NCI-H146 treated with DMSO at 0.1 percent for 48 hours (cell line): ENCODE measurements at regions not wholly inside any gene's neighbourhood (a gene's known extent, or its start where the extent isn't known, plus 50 kb on each side); places are given as distances from the start of the nearest gene placed in this dataset.

Experiments used
- DNase-seq: peaks from one replicate; lab custom pipeline; 2025; ENCODE audit not compliant: unreplicated experiment; lab: John Stamatoyannopoulos, UW

DNA sequence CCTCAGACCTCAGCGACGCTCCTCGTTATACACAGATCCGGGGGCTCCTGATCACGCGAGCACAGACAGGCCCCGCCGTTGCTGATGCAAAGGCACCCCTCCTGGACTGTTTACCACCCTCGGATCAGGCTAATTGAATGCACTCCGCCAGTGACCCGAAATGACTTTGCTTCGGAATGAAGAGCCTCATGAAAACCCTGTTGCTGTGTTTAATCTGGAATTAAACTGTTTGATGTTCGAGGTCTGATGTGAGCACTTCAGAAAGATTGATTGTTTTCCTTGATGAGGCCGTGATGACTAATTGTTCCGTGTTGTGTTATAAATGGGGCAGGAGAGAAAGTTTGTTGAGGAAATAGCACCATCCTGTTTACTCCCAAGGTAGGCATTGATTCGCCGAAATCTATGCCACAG, 190.5 kb upstream of the PPP1R26 start:
- DNase-seq: no peak

DNA sequence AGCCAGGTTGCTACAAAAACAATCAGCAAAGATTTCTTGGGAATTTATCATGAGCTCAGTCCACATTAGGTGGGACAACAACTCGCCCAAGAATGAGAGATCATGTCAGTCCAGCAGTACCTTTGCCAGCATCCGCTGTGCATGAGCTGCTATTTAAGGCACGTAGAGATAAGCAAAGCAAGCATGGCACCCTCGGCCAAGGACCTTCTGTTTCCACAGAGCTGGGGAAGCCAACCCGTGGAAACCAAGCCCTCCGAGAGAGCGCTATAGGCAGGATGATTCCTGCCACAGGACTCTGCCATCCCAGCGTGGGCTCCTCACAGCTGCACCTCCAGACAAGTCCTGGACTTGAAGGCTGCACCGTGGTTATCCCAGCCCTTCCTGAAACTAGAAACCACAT, 189.5 kb upstream of the PPP1R26 start:
- no peak for DNase-seq

DNA sequence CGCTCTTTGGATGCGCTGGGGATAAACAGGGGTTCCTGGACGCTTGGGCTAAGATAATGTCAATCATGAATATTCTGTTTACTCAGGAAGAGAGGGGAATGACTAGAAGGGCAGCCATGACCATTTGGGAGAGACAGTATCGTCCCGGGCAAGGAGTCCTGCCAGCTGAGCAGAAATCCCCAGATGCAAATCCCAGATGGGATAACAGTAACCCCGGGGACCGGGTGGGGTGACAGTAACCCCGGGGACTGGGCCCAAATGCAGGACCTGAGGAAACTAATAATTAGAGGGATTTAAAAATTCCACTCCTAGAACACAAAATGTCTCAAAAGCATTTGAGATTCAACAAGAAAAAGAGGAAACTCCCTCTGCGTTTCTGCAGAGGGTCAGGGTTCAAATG, 189.0 kb upstream of the PPP1R26 start:
- DNase-seq: no peak

DNA sequence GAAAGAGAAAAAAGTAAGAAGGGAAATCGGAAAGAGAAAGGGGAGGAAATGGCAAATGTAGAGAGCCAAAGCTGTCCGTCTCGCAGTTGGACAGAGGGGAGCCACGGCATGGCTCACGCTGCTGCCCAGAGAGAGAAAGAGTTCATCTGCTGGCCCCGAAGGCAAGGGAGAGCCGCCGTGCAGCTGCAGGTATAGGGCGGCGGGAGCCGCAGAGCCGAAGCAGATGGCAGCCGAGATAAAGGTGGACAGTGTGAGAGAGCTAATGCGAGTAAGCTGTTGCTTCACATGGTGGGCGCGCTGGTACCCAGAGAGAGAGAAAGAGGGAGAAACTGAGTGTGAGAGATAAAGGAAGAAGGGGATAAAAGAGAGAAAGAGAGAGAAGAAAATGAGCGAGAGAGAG, 188.4 kb upstream of the PPP1R26 start:
- no peak for DNase-seq

DNA sequence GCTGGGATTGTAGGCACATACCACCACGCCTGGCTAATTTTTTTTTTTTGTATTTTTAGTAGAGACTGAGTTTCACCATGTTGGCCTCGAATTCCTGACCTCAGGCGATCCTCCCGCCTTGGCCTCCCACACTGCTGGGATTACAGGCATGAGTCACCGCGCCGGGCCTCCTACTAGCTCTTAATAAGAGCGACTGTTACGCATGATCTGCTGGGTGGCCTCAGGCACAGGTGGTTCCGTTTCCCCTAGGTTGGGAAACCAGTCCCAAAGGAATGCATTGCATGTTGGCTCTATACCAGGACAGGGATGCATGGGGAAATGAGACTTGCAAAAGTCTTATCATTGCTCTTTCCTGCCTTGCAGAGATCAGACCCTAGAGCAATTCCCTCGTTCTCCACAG, 184.7 kb upstream of the PPP1R26 start:
- DNase-seq: no peak

DNA sequence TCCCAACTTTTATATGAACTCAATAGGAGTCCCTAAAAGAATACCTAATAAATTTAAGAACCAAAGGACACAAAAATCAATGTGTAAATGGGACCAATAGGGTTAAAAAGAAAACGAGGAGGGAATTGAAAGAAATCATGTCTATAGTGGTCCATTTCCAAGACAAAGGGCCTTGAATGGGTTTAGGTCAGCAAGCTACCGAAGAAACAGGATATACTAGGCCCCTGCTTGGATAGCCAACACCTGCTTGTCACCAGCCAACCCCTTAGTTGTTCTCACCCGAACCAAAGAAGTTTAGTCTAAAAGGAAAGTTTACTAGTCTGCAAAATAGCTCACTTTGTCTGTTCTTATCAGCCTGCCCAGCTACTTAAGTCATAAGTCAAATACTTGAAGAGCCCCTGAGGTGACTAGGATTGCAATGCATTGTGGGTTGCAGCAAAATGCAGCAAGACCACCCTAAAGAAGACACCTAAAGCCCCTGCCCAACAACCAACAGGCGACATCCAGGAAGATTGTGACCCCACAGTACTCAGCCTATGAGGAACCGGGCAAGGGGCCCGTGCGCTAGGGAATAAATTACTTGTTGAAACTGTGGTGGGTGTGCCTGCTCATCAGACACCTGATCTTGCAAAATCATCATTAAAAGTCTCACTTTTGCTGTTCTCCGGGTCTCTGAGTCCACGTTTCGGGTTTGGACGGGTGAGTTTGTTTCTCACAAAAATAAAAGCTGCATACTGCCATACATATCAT, 183.9 kb upstream of the PPP1R26 start:
- no peak for DNase-seq

DNA sequence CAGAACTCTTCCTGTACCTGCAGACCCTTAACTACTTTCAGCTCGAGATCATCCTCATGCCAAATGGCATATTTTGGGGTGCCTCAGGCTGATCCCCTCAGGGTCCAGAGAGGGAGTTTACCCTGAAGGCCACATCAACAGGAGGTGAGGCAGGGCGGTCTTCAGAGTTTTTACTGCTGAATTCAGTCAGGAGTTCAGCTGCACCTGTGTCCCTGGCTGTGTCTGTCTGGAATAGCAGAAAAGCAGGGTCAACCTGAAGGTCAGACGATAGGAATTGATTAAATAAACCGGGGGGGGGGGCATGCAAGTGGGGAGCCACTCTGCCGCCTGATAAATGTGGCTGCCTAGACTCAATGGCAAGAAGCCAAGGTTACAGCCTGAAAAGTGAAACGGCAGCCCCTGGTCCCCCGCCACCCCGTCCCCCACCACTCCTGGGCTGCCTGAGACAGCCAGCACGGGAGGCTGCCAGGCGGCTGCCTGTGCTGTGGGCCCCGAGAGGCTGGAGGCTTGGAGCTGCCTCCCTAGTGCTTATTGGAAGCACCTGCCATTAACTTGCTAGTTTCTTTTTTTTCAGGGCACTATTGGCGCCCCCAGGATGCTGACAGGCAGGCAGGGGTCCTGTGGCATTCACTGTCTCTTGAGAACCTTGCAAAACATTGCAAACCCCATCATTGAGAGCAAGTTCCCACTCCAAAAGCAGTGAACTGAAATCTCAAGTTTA, 182.7 kb upstream of the PPP1R26 start:
- no peak for DNase-seq

DNA sequence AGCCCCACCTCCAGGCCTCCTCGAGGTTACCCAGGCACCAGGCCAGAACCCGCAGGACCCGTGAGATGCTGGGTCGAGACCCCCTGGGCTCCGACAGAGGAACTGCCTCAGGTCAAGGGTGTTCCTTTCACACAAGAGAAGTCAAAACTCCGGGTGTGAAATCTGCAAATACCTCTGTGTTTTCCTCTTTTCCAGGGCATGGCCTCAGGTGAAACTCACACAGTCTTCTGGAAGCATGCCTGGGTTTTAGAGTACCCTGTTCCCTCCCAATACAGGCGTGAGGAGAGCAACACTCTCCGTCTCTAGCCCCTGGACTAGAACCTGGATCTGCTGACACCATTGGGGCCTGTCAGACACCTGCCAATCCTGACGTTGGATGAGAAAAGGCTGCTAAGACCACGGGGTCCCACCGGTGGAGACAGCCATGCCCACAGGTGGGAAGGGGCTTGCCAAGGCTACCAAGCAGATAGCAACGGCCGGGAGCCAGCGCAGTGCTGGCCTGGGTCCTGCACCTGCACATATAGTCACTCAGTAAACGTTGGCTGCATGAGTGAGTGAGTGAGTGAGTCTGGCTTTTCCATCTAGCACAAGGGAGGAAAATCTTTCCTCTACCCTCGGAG, 182.0 kb upstream of the PPP1R26 start:
- DNase-seq: no peak

DNA sequence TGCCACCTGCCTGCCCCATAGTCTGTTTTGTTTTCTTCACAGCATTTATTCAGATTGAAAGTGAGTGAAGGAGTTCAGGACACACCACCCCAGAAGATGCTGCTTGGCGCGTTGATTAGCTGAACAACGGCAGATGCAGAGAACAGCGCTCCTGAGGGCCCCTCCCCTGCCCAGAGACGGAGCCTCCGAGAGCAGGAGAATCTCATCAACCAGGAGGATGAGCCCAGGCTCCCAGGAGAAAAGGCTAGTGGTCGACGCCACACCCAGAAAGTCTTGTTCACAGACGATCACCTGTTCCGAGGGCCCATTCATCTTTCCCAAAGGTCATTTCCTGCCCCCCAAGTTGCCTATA, 180.4 kb upstream of the PPP1R26 start:
- no peak for DNase-seq

DNA sequence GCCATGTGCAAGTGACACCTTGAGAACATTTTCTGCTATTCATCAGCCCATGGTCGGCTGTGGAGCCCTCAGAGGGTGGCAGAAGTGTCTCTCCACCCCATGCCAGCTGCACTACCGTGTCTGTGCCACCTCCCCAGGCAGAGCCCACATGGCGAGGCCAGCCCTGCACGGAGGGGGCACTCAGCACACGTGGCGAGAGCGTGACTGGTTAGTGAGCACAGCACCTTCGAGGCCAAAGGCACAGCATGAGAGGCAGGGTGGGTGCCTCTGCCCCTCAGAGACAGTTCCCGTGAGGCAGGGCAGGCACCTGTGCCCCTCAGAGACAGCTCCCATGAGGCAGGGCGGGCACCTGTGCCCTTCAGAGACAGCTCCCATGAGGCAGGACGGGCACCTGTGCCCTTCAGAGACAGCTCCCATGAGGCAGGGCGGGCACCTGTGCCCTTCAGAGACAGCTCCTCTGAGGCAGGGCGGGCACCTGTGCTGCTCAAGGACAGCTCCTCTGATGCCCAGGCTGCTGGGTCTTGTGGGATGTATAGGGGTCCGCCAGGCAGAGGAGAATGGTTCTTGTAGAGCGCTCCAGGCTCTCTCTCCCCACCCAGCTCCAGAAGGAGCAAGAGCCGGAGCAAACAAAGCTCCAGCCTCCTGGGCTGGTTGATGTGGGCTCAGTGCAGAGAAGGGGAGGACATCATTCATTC, 179.8 kb upstream of the PPP1R26 start:
- DNase-seq: no peak

DNA sequence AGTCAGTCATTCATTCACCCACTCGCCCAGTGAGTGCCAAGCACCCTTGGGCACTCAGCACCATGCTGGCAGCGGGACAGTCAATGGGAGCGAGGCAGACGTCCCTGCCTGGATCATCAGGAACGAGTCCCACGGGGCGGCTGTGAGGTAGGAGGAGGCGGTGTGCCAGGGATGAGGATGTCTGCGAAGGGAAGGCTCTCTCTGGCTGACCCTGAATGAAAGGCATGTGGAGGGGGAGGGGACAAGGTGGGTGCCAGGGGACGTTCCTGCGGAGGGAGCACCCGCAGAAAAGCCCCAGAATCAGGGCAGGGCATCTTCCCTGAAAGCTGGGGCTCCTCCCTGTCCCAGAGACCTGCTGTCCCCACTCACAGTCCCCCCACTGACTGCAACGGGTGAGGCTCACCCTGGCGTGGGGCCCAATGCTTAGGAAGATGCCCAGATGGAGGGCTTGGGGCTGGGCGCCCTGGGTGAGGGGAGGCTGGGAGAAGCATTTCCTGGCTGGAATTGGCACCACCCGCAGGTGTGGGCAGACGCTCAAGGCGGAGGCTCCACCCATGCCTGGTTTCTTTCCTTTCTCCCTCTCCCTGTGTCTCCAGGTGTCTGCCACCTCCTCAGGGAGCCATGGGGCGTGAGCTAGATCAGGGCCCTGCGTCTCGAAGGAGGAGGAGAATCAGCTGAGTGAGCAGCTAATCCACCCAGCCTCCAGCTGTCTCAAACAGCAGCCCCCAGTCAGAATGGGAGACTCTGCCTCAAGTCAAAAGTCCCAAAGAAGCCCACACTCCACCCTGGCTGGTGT, 179.0 kb upstream of the PPP1R26 start:
- DNase-seq: no peak

DNA sequence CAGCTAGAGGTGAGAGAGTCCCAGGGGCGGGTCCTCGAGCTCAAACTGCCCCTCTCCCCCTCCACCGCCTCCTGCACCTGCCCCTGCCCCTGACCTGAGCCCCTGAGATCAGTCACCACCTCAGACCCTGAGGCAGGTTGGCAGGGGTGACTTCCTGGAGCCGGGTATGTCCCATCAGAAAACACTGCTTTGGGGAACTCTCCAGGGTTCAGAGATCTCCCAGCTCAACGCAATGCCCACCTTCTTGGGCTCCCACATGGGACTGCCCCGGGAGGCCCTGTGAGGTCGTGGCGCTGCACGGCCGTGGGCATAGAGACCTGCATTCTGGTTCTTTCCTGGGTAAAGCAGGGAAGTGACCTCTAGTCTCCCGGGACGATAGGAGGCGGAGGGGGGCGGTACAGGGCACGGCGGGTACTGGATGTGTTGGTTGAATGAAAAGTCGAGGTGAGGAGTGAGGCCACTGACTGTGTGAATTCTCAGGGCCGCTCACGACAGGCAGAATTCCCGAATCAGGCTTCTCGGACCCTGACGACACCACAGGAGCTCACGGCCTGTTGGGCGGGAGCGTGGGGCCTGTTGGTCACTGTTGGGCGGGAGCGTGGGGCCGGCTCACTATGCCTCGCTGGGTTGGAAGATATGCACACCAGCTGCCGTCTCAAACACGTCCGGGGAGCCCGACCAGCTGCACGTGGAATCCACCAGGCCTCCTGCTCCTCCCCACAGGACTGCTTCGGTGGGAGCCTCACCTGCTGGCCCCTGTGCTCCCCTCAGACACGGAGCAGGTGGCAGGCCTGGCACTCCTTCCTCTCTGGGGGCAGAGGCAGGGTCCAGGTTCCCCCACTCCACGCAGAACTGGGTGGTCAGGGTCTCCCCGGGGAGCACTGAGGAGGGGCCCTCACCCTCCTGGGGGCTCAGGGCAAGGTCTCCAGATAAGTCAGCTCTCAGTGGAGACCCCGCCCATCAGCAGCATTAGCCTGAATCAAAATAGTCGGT, 178.0 kb upstream of the PPP1R26 start:
- DNase-seq: no peak

DNA sequence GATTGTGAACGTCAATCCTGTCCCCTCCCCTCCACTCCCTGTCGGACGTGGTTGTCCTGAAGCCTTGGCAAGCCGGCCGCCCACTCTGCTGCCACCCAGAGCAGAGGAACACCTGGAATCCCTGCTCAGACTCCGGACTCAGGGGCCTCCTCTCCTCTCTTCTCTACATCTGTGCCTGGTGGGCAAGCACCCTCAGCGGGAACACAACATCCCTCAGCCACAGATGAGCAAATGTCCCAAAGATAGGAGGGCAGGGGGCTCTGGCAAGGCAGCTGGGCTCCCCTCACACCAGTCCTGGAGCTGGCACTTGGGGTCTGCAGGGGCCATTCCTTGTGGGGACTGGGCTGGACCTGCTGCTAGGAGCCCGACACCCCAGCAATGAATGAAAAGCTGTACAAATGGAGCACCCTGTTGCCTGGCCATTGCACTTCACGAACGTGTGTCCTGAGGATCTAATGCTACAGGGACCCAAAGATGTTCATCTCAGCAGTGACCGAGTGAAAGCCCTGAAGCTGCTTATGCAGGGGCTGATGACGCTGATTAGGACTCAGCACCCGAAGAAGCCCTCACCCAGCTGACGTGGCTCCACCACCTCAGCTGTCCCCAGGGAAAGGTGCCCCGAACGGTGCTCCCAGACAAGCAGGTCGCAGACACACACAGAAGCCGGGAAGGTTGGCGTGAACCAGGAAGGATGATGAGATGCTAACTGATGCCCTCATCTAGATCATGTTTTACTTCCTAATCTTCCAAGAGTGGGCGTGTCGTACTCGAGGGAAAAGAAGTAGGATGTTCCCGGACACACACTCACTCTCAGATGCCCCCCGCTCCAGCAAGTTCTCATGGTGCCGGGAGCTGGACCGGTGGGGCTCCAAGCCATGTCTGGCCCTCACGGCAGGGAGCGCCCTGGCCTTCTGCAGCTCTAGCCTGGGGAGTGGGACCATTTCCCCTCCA, 177.0 kb upstream of the PPP1R26 start:
- no peak for DNase-seq

DNA sequence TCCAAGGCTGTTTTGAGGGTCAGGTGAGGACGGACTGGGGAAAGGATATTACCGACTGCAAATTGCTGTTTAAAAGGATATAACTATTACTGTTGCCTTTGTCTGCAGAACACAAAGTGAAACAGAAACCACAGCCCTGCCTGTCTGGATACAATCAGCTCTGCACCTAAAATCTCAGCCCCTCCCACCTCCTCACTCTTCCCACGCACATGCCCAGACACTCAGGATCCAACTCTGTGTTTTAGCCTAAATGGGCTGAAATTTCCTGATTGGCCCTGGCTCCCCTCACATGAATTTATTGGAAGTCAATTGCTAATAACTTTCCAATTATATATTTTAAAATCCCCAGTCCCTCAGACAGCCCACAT, 176.3 kb upstream of the PPP1R26 start:
- no peak for DNase-seq

DNA sequence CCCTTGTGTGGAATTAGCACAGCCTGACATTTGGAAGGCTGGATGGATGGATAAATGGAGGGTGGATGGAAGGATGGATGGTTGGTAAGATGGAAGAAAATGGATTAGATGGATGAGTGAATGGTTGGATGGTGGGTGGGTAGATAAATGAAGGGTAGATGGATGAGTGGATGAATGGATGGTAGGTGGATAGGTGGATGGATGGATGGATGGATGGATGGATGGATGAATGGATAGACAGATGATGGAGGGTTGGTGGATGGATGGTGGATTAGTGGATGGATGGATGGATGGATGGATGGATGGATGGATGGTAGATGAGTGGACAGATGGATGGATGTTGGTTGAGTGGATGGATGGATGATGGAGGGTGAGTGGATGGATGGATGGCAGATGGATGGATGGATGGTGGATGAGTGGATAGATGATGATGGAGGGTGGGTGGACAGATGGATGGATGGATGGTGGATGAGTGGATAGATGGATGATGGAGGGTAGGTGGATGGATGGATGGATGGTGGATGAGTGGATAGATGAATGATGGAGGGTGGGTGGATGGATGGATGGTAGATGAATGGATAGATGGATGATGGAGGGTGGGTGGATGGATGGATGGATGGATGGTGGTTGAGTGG, 175.6 kb upstream of the PPP1R26 start:
- DNase-seq: no peak

DNA sequence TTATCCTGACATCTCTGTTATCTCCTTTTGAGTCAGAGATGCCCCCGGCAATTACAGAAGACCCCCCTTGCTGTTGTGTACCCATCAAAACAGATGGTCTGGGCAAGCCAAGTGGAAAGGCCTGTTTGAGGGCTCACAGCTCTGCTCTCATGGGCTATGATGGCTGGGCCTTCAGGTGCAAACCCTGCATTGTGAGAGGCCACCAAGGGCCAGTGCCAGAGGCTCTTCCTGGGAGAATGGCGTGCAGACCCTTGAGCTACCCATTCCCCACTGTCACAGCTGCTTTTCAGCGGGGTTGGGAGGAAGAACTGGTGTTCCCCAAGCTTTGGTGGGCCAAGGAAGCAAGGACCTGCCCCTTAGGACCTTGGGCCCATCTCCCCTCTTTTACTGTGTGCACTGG, 174.7 kb upstream of the PPP1R26 start:
- DNase-seq: no peak

DNA sequence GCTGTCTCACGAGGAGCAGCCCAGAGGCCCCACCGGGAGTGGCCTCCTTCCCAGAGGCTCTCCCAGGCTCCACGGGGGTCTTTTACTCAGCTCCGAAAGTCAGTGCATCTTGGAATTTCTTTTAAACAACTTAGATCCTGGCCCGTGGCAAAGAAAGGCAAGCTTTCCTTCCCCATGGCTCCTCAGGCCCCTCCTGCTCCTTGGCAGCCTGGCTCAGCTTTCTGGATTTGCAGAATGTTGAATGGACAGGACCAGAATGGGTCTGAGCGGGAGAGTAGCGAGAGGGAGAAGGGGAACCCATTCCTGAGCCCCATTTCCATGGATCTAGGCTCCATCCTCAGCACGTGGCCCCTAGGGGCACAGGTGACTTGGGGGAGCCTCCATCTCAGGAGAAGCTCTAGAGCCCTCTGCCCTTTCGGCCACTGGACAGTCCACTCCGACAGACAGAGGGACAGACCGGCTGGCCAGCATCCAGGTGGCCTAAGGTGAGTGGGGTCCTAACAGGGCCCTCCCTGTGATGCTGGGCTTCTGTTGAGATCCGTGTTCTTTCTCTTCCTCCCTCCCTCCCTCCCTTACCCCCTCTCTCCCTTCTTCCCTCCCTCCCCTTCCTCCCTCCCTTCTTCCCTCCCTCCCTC, 173.9 kb upstream of the PPP1R26 start:
- DNase-seq: no peak

DNA sequence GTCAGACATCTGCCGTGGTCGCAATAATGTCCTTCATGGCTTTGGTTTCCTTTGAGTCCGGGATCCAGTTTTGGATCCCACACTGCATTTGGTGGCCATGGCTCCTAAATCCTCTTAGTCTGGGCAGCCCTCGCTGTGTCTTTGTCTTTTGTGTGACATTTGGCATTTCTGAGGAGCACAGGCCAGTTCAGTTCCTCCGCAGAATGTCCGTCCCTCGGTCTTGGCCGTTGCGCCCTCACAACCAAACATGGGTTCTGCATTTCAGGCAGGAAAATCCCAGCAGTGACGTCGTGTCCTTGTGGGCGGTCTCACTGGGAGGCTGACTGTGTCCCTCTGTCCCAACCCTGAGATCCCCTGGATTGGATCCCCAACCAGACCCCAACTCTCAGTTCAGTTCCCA, 172.9 kb upstream of the PPP1R26 start:
- DNase-seq: no peak
